C4-2B (cell line): ENCODE measurements at regions not wholly inside any gene's neighbourhood (a gene's known extent, or its start where the extent isn't known, plus 50 kb on each side); places are given as distances from the start of the nearest gene placed in this dataset.

Experiments
- ZFX ChIP-seq: fragments of 450-650 bp; IDR thresholded peaks from 2 replicates; pipeline ENCODE4 v1.6.1; 2017
- TF ChIP-seq, protein P1 (sequence below): fragments of 450-650 bp; conservative IDR thresholded peaks from 2 replicates; pipeline ENCODE4 v1.5.1; 2017; ENCODE audit warnings: mild to moderate bottlenecking

DNA sequence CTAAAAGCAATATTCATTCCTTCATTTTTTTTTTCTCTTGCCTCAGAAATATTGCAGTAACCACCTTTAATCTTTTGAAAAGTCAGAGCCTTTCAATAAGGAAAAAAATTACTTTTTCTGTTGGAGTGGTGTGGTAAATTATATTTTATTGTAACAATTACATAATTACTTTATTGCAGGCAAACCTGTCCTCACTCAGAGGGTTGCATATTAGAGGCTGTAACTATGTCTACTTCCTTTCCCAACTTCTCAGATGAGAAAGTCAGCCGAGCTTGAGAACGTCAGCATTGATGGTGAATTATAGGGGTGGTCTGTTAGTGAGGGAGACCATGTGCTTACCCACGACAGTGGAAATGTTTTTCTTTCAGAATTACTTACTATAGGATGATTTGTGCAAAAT lies 611.8 kb downstream of the KIF4B start:
- TF ChIP-seq, protein P1, sequence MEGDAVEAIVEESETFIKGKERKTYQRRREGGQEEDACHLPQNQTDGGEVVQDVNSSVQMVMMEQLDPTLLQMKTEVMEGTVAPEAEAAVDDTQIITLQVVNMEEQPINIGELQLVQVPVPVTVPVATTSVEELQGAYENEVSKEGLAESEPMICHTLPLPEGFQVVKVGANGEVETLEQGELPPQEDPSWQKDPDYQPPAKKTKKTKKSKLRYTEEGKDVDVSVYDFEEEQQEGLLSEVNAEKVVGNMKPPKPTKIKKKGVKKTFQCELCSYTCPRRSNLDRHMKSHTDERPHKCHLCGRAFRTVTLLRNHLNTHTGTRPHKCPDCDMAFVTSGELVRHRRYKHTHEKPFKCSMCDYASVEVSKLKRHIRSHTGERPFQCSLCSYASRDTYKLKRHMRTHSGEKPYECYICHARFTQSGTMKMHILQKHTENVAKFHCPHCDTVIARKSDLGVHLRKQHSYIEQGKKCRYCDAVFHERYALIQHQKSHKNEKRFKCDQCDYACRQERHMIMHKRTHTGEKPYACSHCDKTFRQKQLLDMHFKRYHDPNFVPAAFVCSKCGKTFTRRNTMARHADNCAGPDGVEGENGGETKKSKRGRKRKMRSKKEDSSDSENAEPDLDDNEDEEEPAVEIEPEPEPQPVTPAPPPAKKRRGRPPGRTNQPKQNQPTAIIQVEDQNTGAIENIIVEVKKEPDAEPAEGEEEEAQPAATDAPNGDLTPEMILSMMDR, result no peak
- TF ChIP-seq ZFX, result no peak
